NCI-H128 (cell line): ENCODE measurements at regions not wholly inside any gene's neighbourhood (a gene's known extent, or its start where the extent isn't known, plus 50 kb on each side); places are given as distances from the start of the nearest gene placed in this dataset.

ENCODE experiments used
- DNase-seq: peaks from one replicate; lab custom pipeline; 2025; ENCODE audit not compliant: unreplicated experiment; lab: John Stamatoyannopoulos, UW

DNA sequence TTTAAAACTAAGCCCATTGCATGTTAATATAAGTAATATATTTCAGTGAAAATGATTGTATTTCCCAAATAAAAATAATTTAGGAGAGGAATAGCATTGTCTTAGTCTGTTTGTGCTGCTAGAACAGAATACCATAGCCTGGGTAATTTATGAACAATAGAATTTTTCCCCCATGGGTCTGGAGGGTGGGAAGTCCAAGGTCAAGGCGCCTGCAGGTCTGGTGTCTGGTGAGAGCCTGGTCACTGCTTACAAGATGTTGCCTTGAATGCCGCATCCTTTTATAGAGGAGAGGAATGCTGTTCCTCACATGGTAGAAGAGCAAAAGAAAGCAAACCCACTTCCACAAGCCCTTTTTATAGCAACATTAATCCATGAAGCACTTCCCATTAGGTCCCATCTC is 161.3 kb upstream of the ZFHX3 start:
- no peak for DNase-seq

DNA sequence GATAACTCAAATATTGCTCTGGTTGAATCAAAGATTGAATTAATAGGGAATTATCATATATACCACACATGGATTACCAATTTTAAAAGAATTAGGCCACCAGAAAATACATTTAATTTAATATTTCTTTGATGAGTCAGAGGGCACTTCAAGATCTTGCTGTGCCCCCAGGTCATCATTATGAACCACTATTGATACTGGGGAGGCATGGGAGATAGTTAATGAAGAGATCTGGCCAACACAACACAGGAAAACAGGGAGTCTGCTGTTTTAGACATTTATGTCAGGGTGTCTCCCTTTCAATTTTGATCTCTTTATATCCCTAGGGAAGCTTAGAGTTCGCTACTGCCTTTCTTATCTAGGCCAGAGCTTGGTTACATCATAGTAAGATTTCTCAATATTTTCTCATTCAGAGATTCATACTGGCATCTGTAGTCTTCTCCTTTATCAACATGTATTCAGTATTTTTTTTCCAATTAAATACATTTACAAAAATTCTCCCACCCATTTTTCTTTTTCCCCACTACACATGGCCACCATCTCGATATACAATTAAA is 158.3 kb upstream of the ZFHX3 start:
- DNase-seq, result no peak

DNA sequence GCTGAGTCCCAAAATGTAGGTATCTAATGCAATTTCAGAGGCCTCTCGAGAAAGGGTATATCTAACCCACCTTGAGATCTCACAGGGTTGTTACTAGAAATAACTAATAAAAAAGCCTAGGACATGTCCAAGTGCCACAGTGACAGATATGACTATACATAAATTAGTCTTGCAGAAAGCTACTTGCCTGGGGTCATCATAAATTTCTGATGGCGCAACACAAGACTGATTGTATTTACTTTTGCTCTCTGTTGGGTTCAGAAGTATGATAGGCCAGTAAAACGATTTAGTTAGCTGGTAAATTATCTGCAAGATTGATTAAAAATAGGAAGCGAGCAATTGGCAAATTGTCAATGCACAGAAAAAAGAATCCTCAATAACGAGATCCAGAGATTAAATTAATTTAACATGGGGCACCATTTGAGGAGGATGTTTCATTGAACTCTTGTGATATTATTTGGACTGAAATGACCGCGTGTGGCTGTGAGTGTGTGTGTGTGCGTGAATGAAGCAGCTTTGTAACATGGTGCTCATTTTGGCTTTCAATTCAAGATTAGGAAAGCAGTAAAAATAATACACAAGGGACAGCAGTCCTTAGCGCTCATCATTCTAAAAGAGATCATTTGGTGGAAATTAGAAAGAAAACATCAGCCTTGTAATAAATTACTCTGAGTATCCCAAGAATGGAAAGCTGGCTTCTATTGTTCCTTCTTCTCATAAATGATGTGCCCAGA is 157.4 kb upstream of the ZFHX3 start:
- no peak for DNase-seq

- no peak for DNase-seq
Observed at GRCh38 chr16:73204359-73205152, 156.6 kb upstream of the ZFHX3 start.

GRCh38 chr16:73202161-73202729 is 154.3 kb upstream of the ZFHX3 start:
- DNase-seq, result no peak

DNA sequence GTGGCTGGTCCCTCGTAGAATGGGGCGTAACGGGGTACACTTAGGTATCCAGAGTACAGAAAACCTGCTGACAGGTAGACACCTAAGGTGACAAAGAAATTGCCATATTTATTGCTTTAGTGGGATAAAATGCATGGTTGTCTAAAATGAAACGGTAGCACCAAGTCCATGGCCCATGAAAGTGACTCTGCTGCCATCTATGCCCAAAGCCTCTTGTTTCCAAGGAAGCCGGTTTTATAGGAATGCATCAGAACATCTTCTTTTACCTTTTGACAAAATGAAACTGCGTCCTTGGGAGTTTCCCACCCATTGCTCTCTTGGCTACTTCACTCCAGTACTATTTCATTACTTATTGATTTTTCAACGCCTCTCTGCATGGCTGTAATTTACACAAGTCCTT is 151.3 kb upstream of the ZFHX3 start:
- DNase-seq, result no peak

DNA sequence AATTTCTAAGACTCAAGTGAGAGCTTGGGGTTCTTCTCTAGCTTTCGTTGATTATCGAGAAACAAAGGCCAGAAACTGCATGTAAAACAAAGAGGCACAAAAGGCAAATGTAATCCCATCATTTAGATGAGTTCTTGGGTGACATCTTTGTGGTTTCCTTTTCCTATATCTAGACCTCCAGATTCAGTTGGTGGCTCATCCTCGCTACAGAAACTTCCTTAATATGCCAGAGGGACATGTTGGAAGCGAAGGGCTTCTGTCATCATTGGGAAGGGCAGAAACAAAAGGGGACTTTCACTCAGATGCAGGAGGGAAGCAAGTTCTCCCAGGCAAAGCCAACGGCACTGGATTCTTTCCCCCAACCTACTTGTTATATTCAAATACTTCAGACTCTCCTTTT is 150.6 kb upstream of the ZFHX3 start:
- no peak for DNase-seq

DNA sequence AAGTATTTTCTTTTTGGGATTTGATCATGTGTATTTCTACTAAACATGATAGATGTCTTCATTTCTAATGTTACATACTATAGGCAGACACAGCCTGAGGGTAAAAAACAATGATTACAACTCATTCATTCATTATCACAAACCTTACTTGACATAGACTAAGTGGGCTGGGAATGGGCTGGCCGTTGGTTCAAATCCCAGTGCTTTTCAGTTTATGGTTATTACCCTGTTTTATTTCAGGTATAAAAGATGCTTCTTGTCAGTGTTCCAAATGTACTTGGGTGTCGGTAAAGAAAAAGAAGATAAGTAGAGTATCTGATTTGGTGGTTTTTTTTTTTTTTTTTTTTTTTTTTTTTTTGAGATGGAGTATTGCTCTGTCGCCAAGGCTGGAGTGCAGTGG is 149.7 kb upstream of the ZFHX3 start:
- no peak for DNase-seq

- no peak for DNase-seq
Observed at GRCh38 chr16:73196670-73197069, 148.7 kb upstream of the ZFHX3 start.

DNA sequence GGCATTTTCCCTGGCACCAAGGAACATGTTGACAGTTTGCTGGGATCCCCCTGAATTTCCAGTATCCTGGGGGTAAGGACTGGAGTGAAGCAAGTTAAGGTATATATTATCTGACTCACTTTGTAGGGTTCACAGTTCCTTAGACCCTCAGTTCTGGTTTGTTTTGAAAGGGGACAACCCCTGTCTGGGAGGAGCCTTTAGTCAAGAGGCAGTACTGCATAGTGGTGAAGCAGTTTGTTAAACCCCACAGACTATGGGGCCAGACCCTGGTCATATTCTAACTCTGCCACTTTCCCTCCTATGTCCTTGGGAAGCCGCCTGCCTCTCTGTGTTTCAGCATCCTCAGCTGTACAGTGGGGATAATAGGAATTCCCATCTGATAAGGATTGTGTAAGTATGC is 145.5 kb upstream of the ZFHX3 start:
- DNase-seq, result no peak

DNA sequence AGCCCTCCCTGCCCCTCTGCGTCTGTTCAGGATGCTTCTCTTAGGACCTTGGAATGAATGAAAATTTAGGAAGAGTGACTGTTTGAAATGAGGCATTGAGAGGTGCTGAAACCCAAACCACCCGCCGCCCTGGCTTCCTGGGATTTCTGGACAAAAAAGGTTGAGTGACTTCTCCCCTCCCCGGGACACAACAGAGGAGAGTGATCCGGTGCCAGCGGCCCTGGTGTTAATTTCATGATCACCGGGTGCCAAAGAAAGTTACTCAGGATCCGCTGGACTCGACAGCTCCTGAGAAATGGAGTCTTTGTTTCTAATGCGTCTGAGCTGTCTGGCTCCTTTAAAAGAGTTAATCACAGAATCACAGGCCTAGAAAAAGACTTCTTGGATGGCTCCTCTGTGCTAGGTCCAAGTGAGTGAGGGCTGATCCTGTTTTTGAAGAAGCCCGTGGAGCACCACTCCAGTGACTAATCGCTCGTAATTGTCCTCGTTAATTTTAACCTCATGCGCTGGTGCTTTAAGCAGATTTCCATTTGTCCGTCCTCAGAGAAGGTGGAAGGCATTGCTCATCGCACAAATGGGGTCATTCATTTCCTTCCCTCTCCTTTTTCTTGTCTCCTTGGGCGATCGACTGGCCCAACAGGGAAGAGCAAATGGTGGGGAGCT is 144.4 kb upstream of the ZFHX3 start:
- no peak for DNase-seq

DNA sequence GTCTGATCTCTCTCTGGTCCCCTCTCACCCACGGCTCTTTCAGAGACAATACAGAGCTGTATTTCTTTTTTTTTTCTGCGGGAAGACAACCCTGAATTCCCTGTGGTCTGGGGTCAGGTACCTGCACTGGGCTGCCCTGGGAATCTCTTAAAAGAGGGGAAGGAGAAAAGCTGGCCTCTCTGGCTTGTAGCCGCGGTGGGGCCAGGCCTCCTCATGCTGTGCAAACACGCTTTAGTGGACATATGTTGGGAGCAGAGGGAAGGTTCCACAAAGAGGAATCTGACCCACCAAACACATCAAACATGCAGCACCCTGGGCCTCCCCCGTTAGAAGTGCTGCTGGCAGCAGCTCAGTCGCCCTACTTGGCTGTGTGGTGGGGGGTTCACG is 143.7 kb upstream of the ZFHX3 start:
- no peak for DNase-seq

- DNase-seq, result no peak
Observed at GRCh38 chr16:73190688-73191659, 143.0 kb upstream of the ZFHX3 start.

DNA sequence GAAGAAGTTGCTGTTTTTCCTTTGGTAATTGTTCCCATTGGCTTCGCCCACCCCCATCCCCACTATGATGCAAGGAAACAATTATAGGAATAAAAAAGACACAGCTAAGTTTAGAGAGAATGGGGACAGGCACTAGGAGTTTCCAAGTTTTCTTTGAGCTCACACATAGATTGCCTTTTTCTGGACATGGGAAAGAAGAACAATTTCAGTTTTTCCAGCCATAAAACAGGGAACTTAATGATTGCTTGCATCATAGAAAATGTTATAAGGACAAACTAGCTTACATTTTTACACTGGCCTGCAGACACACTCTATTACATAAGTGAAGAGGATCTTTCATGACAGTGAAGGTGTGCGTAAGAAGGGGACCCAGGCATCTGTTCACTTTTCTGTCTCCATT is 142.3 kb upstream of the ZFHX3 start:
- no peak for DNase-seq

GRCh38 chr16:73189136-73189535 is 141.2 kb upstream of the ZFHX3 start:
- no peak for DNase-seq

GRCh38 chr16:73186752-73187601 is 139.0 kb upstream of the ZFHX3 start:
- DNase-seq, result no peak

GRCh38 chr16:73185737-73186136 is 137.8 kb upstream of the ZFHX3 start:
- DNase-seq, result no peak

DNA sequence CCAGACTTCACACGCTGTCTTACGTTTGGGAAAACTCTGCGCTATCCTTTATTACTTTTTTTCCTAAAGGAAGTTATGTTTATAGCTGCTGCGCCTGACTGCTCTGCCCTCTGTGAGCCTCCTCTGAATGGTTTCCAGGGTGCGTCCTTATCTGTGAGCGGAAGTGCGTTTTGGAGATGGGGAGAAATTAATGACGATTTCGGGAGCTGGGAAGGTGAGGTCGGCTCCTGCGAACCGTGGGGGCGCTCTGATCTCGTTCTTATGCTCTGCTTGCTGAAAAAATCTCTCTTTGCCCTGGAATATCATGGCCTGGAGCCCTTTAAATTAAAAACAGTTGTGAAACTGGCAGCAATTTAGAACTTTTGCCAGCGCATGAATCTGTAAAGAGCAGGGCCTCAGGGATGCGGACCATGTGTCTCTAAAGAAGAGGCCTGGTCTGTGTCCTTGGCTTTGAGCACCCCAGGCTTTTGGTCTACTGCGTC is 135.7 kb upstream of the ZFHX3 start:
- DNase-seq, result no peak

DNA sequence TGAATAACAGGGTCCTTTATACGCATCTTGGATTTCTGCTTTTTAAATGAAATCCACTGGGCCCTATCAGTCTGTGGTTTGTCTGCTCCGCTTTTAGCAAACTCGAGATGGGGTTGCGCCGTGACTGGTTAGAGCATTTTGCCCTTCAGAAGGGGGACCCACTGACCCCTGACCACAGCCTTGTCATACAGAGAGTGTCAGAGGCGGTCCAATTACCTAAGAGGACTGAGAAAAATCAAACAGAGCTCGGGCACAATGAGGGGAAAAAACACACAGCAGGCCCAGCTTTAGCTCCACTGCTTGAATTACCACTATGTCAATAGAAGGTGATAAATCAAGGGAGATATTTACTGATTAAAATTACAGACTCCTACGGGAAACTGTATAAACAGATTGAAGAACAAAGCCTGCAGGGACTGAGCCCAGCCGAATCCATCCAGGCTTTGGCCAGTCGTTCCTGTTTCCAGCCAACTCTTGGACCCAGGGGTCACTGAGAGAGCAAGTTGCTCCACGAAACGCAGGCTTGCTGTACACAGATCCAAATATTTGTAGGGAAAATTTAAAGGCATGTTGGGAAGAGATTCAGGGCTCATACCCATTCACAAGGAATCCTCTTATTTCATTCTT is 131.9 kb upstream of the ZFHX3 start:
- DNase-seq, result no peak
